Heart right ventricle (tissue), 16 donors: ENCODE measurements at regions not wholly inside any gene's neighbourhood (a gene's known extent, or its start where the extent isn't known, plus 50 kb on each side); places are given as distances from the start of the nearest gene placed in this dataset.
A peak's percentile ranks its signal among the peaks of the same experiment; 100 is the strongest.

ENCODE experiments used
- ATAC-seq, 8 donors: fragments of 200-7000 bp; cut with Tn5 transposase; one replicate each; pipeline ENCODE4 v1.9.1; 2020; ENCODE audit warnings: mild to moderate bottlenecking in 8 of 8, moderate library complexity in 8 of 8, moderate number of reproducible peaks in 1 of 8
- DNase-seq, 2 donors: peaks; one replicate each; pipeline ENCODE4 v3.0.0-alpha.2; 2020
- H3K27ac ChIP-seq, 10 donors: fragments of 200-600 bp; sonication (generic) in 2 of 10; one replicate each; pipeline versions ENCODE4 v1.5.0 to v1.8.0; 2020 to 2022; ENCODE audit warnings: mild to moderate bottlenecking in 3 of 10
- H3K27me3 ChIP-seq, 7 donors: fragments of 200-600 bp; one replicate each; pipeline ENCODE4 v1.8.0; 2021 to 2022; ENCODE audit warnings: mild to moderate bottlenecking in 2 of 7
- H3K36me3 ChIP-seq, 9 donors: fragments of 200-600 bp; sonication (generic) in 1 of 9; one replicate each; pipeline versions ENCODE4 v1.5.0 to v1.8.0; 2020 to 2022; ENCODE audit warnings: mild to moderate bottlenecking in 2 of 9
- H3K4me1 ChIP-seq, 9 donors: fragments of 200-600 bp; sonication (generic) in 1 of 9; one replicate each; pipeline versions ENCODE4 v1.5.0 to v1.8.0; 2020 to 2022; ENCODE audit warnings: mild to moderate bottlenecking in 4 of 9
- H3K4me3 ChIP-seq, 10 donors: fragments of 200-600 bp; sonication (generic) in 2 of 10; one replicate each; pipeline versions ENCODE4 v1.5.0 to v1.8.0; 2020 to 2022; ENCODE audit warnings: mild to moderate bottlenecking in 7 of 10, moderate library complexity in 2 of 10
- H3K9me3 ChIP-seq, 11 donors: fragments of 200-600 bp in 10 of 11; sonication (generic) in 2 of 11; one replicate each; pipeline versions ENCODE4 v1.5.0 to v1.8.0; 2013 to 2022; ENCODE audit warnings: mild to moderate bottlenecking in 2 of 11, control low read depth in 1 of 11, moderate library complexity in 1 of 11
- WGBS, 2 donors: extraction: QIAGEN DNeasy Blood & Tissue Kit; methylation state at CpG; one replicate each; pipeline ENCODE4 v1.1.7; 2013; ENCODE audit warnings: inconsistent platforms in 1 of 2; 5-methylcytosine and 5-hydroxymethylcytosine counted together
- intact Hi-C, 10 donors: fragments of 100-400 bp; cut with DNase I; formaldehyde crosslinking; loops; one replicate each; pipeline versions ENCODE4 v1.11.1 to v1.14.2; 2022
- TF ChIP-seq, protein P1 (sequence below), 9 donors: fragments of 200-600 bp; sonication (generic) in 2 of 9; IDR thresholded peaks; one replicate each; pipeline versions ENCODE4 v1.5.0 to v1.8.0; 2021 to 2022; ENCODE audit warnings: antibody characterized with exemption in 9 of 9, mild to moderate bottlenecking in 5 of 9, moderate library complexity in 1 of 9
- donor health status: Arrhythmogenic right ventricular cardiomyopathy.
- donor health status: ischemic (EF 13 %, LVEDD 7.1; RV severe dilation, severe dysfunction).
- donor health status: healthy with polysubstance abuse.
- donor health status: DM: no; HTN: yes; CAD: no.
- donor health status: DM: no; HTN: no; CAD: no.
- donor health status: ischemic (EF 25% LVEDD 6.9; RV normal size, moderate dysfunction).
- donor health status: ischemic (EF 25% LVEDD 5.7; RV mildly dilated, moderate dysfunction).
- donor health status: healthy.
- donor health status: DM: yes; HTN: yes; CAD: no.
- donor health status: Ischemic cardiomyopathy.
- donor health status: ischemic (EF 35%, LVEDD 5.7; RV mildly dilated, moderate dysfunction).
- donor health status: nonischemic (EF 11% LVEDD 7.7; RV severe dilation, severe dysfunction).
- donor health status: DM: yes; HTN: yes; CAD: no.
- donor health status: PGD.
- donor health status: ischemic (EF 29% LVEDD 5.4; RV normal size, mild dysfunction).
- donor health status: nonischemic (EF 23%, LVEDD 6.1; RV moderate dilation, normal function).

DNA sequence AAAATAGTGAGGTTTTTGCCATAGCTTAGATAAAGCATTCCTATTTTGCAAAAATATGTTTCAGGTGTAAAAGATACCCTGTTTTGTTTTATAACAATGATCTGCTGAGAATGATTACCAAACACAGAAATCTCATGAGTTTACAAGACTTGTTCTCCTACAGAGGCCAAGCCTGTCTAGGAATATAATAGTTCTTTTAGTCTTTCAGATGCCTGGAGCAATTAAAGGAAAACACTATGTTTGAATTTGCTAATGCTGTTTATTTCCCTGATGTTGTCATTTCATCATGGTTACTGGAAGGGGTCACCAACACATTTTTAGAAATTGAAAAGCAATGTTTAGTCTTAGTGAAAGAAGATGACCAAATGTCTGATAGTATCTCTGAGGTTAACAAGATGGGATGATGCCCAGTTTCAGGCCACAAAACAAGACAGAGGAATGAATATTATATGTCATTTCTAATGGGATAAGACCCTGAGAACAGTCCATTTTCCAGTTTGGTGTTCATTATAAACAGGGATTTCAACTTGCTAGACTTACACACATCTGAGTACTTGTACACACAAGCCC, 559.9 kb downstream of the INHBA start:
- Histone ChIP-seq H3K36me3 (no peaks in the 10 kb centered on the region), H3K9me3 (no peaks in the 10 kb centered on the region), H3K4me1 (no peaks in the 10 kb centered on the region), H3K27me3 (peaks cover 0 to 4% (median 0%) of the 10 kb centered on the region in 7 donors), H3K4me3 (no peak overlapping the region), H3K27ac (no peak overlapping the region)
- TF ChIP-seq, protein P1, sequence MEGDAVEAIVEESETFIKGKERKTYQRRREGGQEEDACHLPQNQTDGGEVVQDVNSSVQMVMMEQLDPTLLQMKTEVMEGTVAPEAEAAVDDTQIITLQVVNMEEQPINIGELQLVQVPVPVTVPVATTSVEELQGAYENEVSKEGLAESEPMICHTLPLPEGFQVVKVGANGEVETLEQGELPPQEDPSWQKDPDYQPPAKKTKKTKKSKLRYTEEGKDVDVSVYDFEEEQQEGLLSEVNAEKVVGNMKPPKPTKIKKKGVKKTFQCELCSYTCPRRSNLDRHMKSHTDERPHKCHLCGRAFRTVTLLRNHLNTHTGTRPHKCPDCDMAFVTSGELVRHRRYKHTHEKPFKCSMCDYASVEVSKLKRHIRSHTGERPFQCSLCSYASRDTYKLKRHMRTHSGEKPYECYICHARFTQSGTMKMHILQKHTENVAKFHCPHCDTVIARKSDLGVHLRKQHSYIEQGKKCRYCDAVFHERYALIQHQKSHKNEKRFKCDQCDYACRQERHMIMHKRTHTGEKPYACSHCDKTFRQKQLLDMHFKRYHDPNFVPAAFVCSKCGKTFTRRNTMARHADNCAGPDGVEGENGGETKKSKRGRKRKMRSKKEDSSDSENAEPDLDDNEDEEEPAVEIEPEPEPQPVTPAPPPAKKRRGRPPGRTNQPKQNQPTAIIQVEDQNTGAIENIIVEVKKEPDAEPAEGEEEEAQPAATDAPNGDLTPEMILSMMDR (IDR thresholded peaks at IDR 0.05) = no peak
- intact Hi-C loops = no loop called here
- DNase-seq (no peak), ATAC-seq (no peak)

DNA sequence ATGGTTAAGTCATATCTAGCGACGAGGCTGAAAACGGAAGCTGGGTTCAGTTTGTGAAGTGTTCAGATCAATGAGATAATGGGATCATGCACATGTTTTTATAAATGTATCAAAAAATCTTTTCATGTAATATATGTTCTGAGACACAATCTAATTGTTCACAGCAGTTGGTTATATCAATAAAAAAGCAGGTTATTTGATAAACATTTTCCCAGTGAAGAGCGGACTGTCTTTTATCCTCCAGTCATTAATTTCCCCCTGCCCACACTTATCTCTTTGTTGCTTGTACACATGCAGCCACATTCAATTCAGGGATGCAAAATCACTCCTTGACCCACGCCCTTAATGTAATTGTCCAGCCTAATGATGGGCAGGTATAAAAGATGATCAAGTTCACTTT, 563.1 kb downstream of the INHBA start:
- 82 to 83% methylated on average over 5 of the region's 5 CpGs for WGBS, 2 donors
- intact Hi-C loops = no loop called here
- H3K4me3 ChIP-seq = no peak overlapping the region
- DNase-seq (no peak), ATAC-seq (no peak)
- H3K27me3 ChIP-seq = peaks cover 0 to 4% (median 0%) of the 10 kb centered on the region in 7 donors
- no peaks in the 10 kb centered on the region for H3K36me3 ChIP-seq
- no peak overlapping the region for H3K27ac ChIP-seq
- no peaks in the 10 kb centered on the region for H3K9me3 ChIP-seq
- TF ChIP-seq, protein P1 (IDR thresholded peaks at IDR 0.05) = no peak
- H3K4me1 ChIP-seq = no peaks in the 10 kb centered on the region

- Histone ChIP-seq H3K9me3 (no peaks in the 10 kb centered on the region), H3K4me1 (peaks cover 0 to 7% (median 0%) of the 10 kb centered on the region in 9 donors), H3K27ac (no peak overlapping the region), H3K27me3 (no peaks in the 10 kb centered on the region), H3K36me3 (no peaks in the 10 kb centered on the region), H3K4me3 (no peak overlapping the region)
- 95 to 97% methylated on average over 15 of the region's 15 CpGs for WGBS, 2 donors
- intact Hi-C loops = no loop called here
- TF ChIP-seq, protein P1 (IDR thresholded peaks at IDR 0.05) = no peak
- ATAC-seq (no peak), DNase-seq (peak in 1 of 2 donors; percentile 6)
Observed at GRCh38 chr7:41136551-41136950, 566.3 kb downstream of the INHBA start.

DNA sequence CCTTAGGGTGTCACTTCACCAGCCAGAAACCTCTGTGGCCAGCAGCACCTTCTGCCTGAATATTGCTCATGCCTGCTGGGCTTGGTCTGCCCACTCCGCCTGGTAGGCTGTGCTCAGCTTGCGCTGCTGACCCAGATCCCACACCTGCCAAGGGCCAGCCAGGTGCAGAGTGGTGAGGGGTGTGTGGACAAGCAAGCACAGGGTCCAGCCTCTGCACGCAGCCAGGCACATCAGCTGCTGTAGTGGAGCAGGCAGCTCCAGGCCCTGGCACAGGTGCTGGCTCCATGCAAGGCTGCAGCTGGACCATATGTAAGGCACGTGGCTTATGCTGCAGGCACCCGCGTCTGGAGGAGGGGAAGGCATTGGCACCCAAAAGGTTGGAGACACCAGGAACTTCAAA, 567.4 kb downstream of the INHBA start:
- no peak for DNase-seq
- intact Hi-C loops = no loop called here
- Histone ChIP-seq H3K9me3 (no peaks in the 10 kb centered on the region), H3K27ac (no peak overlapping the region), H3K4me1 (peaks cover 0 to 7% (median 0%) of the 10 kb centered on the region in 9 donors), H3K27me3 (no peaks in the 10 kb centered on the region), H3K36me3 (no peaks in the 10 kb centered on the region), H3K4me3 (no peak overlapping the region)
- TF ChIP-seq, protein P1 (IDR thresholded peaks at IDR 0.05) = no peak
- ATAC-seq = no peak
- WGBS, 2 donors = 95 to 97% methylated on average over 6 of the region's 6 CpGs
